Bone marrow (tissue), 2 donors: ENCODE measurements at regions not wholly inside any gene's neighbourhood (a gene's known extent, or its start where the extent isn't known, plus 50 kb on each side); places are given as distances from the start of the nearest gene placed in this dataset.
A peak's percentile ranks its signal among the peaks of the same experiment; 100 is the strongest.

ENCODE experiments used
- DNase-seq, 2 donors: peaks; one replicate each; lab custom pipeline; 2025; lab: John Stamatoyannopoulos, UW

GRCh38 chr1:218139761-218140160, 145.3 kb upstream of the RRP15 start:
- no peak for DNase-seq

- DNase-seq, result no peak
Observed at GRCh38 chr1:218156595-218156994, 128.5 kb upstream of the RRP15 start.

- no peak for DNase-seq
Observed at GRCh38 chr1:218163371-218163770, 121.7 kb upstream of the RRP15 start.

- peak in 1 of 2 donors; percentile 4 for DNase-seq
Observed at GRCh38 chr1:218164111-218164929, 120.8 kb upstream of the RRP15 start.

GRCh38 chr1:218164930-218165700, 120.0 kb upstream of the RRP15 start:
- peak in 1 of 2 donors; percentile 23 for DNase-seq

- DNase-seq, result no peak
Observed at GRCh38 chr1:218165701-218166114, 119.4 kb upstream of the RRP15 start.

GRCh38 chr1:218166268-218166945, 118.7 kb upstream of the RRP15 start:
- DNase-seq, result no peak

- DNase-seq, result peak in 1 of 2 donors; percentile 24
Observed at GRCh38 chr1:218171302-218171893, 113.7 kb upstream of the RRP15 start.

GRCh38 chr1:218182455-218182854, 102.6 kb upstream of the RRP15 start:
- no peak for DNase-seq

GRCh38 chr1:218200979-218201378, 84.1 kb upstream of the RRP15 start:
- no peak for DNase-seq

GRCh38 chr1:218201601-218202000, 83.5 kb upstream of the RRP15 start:
- no peak for DNase-seq

GRCh38 chr1:218205721-218206120, 79.4 kb upstream of the RRP15 start:
- no peak for DNase-seq

- no peak for DNase-seq
Observed at GRCh38 chr1:218207194-218207593, 77.9 kb upstream of the RRP15 start.

- DNase-seq, result no peak
Observed at GRCh38 chr1:218209351-218209861, 75.7 kb upstream of the RRP15 start.

GRCh38 chr1:218211241-218211640, 73.9 kb upstream of the RRP15 start:
- no peak for DNase-seq

- DNase-seq, result no peak
Observed at GRCh38 chr1:218217040-218217439, 68.1 kb upstream of the RRP15 start.

- DNase-seq, result no peak
Observed at GRCh38 chr1:218219460-218219859, 65.6 kb upstream of the RRP15 start.

GRCh38 chr1:218224101-218224500, 61.0 kb upstream of the RRP15 start:
- no peak for DNase-seq

GRCh38 chr1:218226005-218226404, 59.1 kb upstream of the RRP15 start:
- no peak for DNase-seq
